ENCODE measurements at regions not wholly inside any gene's neighbourhood (a gene's known extent, or its start where the extent isn't known, plus 50 kb on each side); places are given as distances from the start of the nearest gene placed in this dataset.
"Not testable (repeated sequence)": the region's sequence is repeated elsewhere in the genome, so short reads cannot be mapped to it uniquely, and the experiment has no call there.

- no peak for DNase-seq
These were observed 349.8 kb downstream of the HINT1 start for GRCh38 chr5:130815246-130815645.

GRCh38 chr5:130808691-130809090 is 356.4 kb downstream of the HINT1 start:
- no peak for DNase-seq

GRCh38 chr5:130805648-130806047 is 359.4 kb downstream of the HINT1 start:
- no peak for DNase-seq

GRCh38 chr5:130805036-130805435 is 360.0 kb downstream of the HINT1 start:
- DNase-seq: no peak

- no peak for DNase-seq
These were observed 363.1 kb downstream of the HINT1 start for GRCh38 chr5:130801963-130802362.

- DNase-seq: no peak
These were observed 366.0 kb downstream of the HINT1 start for GRCh38 chr5:130799015-130799414.

- DNase-seq: no peak
These were observed 367.8 kb downstream of the HINT1 start for GRCh38 chr5:130797303-130797702.

GRCh38 chr5:130796902-130797301 is 368.2 kb downstream of the HINT1 start:
- no peak for DNase-seq

GRCh38 chr5:130796032-130796431 is 369.0 kb downstream of the HINT1 start:
- DNase-seq: no peak

- no peak for DNase-seq
These were observed 370.0 kb downstream of the HINT1 start for GRCh38 chr5:130795037-130795436.

GRCh38 chr5:130777794-130778193 is 387.3 kb downstream of the HINT1 start:
- DNase-seq: no peak

GRCh38 chr5:130773813-130774212 is 391.2 kb downstream of the HINT1 start:
- peak in 2 of 3 experiments; percentile 0 to 37 for DNase-seq

- DNase-seq: no peak
These were observed 403.0 kb downstream of the HINT1 start for GRCh38 chr5:130762031-130762430.

- DNase-seq: no peak
These were observed 406.0 kb downstream of the HINT1 start for GRCh38 chr5:130759061-130759460.

GRCh38 chr5:130747556-130747955 is 417.5 kb downstream of the HINT1 start:
- no peak for DNase-seq

GRCh38 chr5:130746641-130747040 is 418.4 kb downstream of the HINT1 start:
- not testable (repeated sequence) for DNase-seq

- peak in 2 of 3 experiments; percentile 0 to 61 for DNase-seq
These were observed 422.0 kb downstream of the HINT1 start for GRCh38 chr5:130743092-130743491.

- no peak for DNase-seq
These were observed 424.9 kb downstream of the HINT1 start for GRCh38 chr5:130740047-130740569.

GRCh38 chr5:130731839-130732238 is 433.2 kb downstream of the HINT1 start:
- DNase-seq: no peak

GRCh38 chr5:130729541-130729940 is 435.5 kb downstream of the HINT1 start:
- DNase-seq: no peak

- DNase-seq: no peak
These were observed 437.2 kb downstream of the HINT1 start for GRCh38 chr5:130727830-130728229.

- no peak for DNase-seq
These were observed 440.4 kb downstream of the HINT1 start for GRCh38 chr5:130724658-130725057.

GRCh38 chr5:130720355-130720754 is 444.7 kb downstream of the HINT1 start:
- peak; percentile 0 to 69 (median 38) for DNase-seq

GRCh38 chr5:130715541-130715940 is 449.5 kb downstream of the HINT1 start:
- DNase-seq: no peak

GRCh38 chr5:130714200-130714599 is 450.9 kb downstream of the HINT1 start:
- no peak for DNase-seq

- no peak for DNase-seq
These were observed 452.7 kb downstream of the HINT1 start for GRCh38 chr5:130712324-130712723.

Data from NCI-H1417 (cell line).